ENCODE measurements at regions not wholly inside any gene's neighbourhood (a gene's known extent, or its start where the extent isn't known, plus 50 kb on each side); places are given as distances from the start of the nearest gene placed in this dataset.
"Not testable (repeated sequence)": the region's sequence is repeated elsewhere in the genome, so short reads cannot be mapped to it uniquely, and the experiment has no call there.

DNA sequence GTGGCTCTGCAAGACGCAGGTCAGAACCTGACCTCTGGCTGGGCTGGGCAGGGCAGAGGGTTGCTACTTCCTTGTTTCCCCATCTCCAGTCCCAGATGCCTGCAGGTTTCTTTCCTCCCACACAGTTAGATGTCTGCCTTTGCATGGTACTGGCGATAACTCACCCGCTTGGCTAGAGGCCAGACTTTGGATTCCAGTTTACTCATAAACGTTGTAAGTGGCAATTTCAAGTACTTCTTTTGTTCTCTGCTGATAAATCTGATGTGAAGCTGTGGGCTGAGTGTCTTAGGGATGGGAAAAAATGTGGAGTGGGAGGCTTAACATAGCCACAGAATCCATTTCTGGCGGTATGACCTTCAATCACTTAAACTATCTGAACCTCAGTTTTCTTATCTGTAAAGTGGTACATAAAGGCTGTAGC lies 194.2 kb downstream of the EBLN2 start:
- no peaks in the 10 kb centered on the region for H3K4me1 Mint-ChIP-seq

DNA sequence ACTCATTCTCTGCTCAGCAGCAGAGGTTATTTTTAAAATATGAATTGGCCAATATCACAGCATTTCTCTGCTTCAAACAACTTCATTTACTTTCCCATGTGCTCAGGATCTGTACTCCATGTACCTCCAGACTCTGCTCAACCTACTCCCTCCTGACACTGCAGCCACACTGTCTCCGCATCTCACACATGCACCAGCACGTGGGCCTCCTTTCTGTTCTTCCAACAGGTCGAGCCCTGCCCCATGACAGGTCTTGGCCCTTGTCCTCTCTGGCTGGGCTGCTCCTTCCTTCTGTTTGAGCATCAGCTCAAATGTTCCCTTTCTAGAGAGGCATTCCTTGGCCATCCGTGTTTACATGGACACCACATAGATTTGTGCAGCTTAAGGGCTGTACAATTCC lies 195.7 kb downstream of the EBLN2 start:
- H3K27ac ChIP-seq (ENCODE audit: low read depth, low read length) = no peak overlapping the region
- H3K27me3 ChIP-seq (ENCODE audit: control insufficient read depth in 2 of 2, insufficient read depth in 2 of 2, low read length in 2 of 2) = no peaks in the 10 kb centered on the region
- H3K4me1 Mint-ChIP-seq = no peaks in the 10 kb centered on the region
- ChIA-PET CTCF (no interaction called here), POLR2A (no interaction called here)
- H3K36me3 ChIP-seq (ENCODE audit: control insufficient read depth in 2 of 3, insufficient read depth in 3 of 3, low read length in 3 of 3) = no peaks in the 10 kb centered on the region
- no peak overlapping the region for H3K4me3 Mint-ChIP-seq
- DNase-seq (no peak), ATAC-seq (no peak)
- H3K4me3 ChIP-seq (ENCODE audit: low read length) = no peak overlapping the region
- H3K9me3 Mint-ChIP-seq = peaks cover 0 to 8% (median 0%) of the 10 kb centered on the region in 11 donors
- H3K9me3 ChIP-seq (ENCODE audit: control insufficient read depth in 2 of 3, low read length in 3 of 3) = no peaks in the 10 kb centered on the region
- peaks cover 4 to 47% (median 28%) of the 10 kb centered on the region in 5 donors for H3K27me3 Mint-ChIP-seq
- no peaks in the 10 kb centered on the region for H3K36me3 Mint-ChIP-seq
- H3K4me1 ChIP-seq (ENCODE audit: control insufficient read depth in 2 of 2, insufficient read depth in 2 of 2, low read length in 2 of 2) = no peaks in the 10 kb centered on the region
- intact Hi-C loops (cut with micrococcal nuclease) = no loop called here
- no peak overlapping the region for H3K27ac Mint-ChIP-seq

More for the DNA sequence above, 194.2 kb downstream of the EBLN2 start:
- ChIA-PET POLR2A (no interaction called here), CTCF (interaction anchor here (0.9 kb wide), 1 partner anchor 21 kb away, joined by 3 read pairs; no protein-coding TSS in a partner anchor)
- intact Hi-C loops (cut with micrococcal nuclease) = no loop called here
- DNase-seq (no peak), ATAC-seq (no peak)
- no peak overlapping the region for H3K4me3 ChIP-seq (ENCODE audit: low read length)
- H3K27ac Mint-ChIP-seq = no peak overlapping the region
- no peaks in the 10 kb centered on the region for H3K4me1 ChIP-seq (ENCODE audit: control insufficient read depth in 2 of 2, insufficient read depth in 2 of 2, low read length in 2 of 2)
- H3K27me3 ChIP-seq (ENCODE audit: control insufficient read depth in 2 of 2, insufficient read depth in 2 of 2, low read length in 2 of 2) = no peaks in the 10 kb centered on the region
- H3K9me3 Mint-ChIP-seq = peaks cover 0 to 6% (median 0%) of the 10 kb centered on the region in 11 donors
- H3K36me3 ChIP-seq (ENCODE audit: control insufficient read depth in 2 of 3, insufficient read depth in 3 of 3, low read length in 3 of 3) = no peaks in the 10 kb centered on the region
- peaks cover 4 to 39% (median 26%) of the 10 kb centered on the region in 5 donors for H3K27me3 Mint-ChIP-seq
- H3K4me3 Mint-ChIP-seq = no peak overlapping the region
- no peaks in the 10 kb centered on the region for H3K9me3 ChIP-seq (ENCODE audit: control insufficient read depth in 2 of 3, low read length in 3 of 3)
- no peaks in the 10 kb centered on the region for H3K36me3 Mint-ChIP-seq
- H3K27ac ChIP-seq (ENCODE audit: low read depth, low read length) = no peak overlapping the region

DNA sequence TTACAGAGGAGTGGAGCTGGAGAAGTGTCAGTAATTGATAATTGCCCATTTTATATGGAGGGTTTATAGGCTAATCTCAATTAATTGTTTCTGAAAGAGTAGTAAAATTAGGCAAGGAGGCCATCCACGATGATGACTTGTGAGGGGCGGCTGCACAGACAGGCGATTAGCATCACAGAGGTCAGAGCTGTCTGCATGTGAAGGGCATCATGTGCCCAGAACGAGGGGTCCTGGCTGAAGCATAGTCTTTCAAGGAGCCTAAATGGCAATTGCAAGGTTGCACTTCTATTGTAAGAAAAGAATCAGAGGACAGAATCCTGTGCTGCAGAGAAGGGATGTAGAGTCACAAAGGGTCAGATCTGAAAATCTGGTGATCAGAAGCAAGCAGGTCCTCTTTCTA lies 196.6 kb downstream of the EBLN2 start:
- ChIA-PET POLR2A (no interaction called here), CTCF (no interaction called here)
- ATAC-seq (no peak), DNase-seq (no peak)
- H3K4me1 ChIP-seq (ENCODE audit: control insufficient read depth in 2 of 2, insufficient read depth in 2 of 2, low read length in 2 of 2) = no peaks in the 10 kb centered on the region
- Mint-ChIP-seq H3K27me3 (peaks cover 2 to 45% (median 29%) of the 10 kb centered on the region in 5 donors), H3K27ac (no peak overlapping the region), H3K4me1 (no peaks in the 10 kb centered on the region), H3K36me3 (no peaks in the 10 kb centered on the region), H3K9me3 (peaks cover 0 to 8% (median 0%) of the 10 kb centered on the region in 11 donors), H3K4me3 (no peak overlapping the region)
- no peaks in the 10 kb centered on the region for H3K36me3 ChIP-seq (ENCODE audit: control insufficient read depth in 2 of 3, insufficient read depth in 3 of 3, low read length in 3 of 3)
- H3K27me3 ChIP-seq (ENCODE audit: control insufficient read depth in 2 of 2, insufficient read depth in 2 of 2, low read length in 2 of 2) = no peaks in the 10 kb centered on the region
- H3K4me3 ChIP-seq (ENCODE audit: low read length) = no peak overlapping the region
- H3K9me3 ChIP-seq (ENCODE audit: control insufficient read depth in 2 of 3, low read length in 3 of 3) = no peaks in the 10 kb centered on the region
- intact Hi-C loops (cut with micrococcal nuclease) = no loop called here
- no peak overlapping the region for H3K27ac ChIP-seq (ENCODE audit: low read depth, low read length)

DNA sequence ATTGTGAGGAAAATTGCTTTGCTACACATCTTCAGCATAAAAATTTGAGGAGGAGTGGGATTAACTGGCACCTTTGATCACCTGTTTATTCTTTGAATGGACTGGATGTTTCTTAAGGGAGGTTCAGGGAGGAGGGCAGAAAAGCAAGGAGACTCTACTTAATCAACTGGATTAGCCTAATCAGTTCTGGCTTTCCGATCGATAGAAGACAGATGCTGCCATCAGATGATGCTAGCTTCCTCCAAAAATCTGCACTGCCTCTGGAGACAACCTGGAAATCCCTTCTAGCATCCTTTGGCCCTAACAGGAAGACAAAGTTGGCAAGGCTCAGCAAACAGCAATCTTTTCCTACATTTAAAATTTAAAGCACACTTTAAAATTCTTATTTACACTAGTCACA lies 197.8 kb downstream of the EBLN2 start:
- peaks cover 2 to 33% (median 24%) of the 10 kb centered on the region in 5 donors for H3K27me3 Mint-ChIP-seq
- Histone ChIP-seq H3K9me3 (ENCODE audit: control insufficient read depth in 2 of 3, low read length in 3 of 3) (no peaks in the 10 kb centered on the region), H3K4me1 (ENCODE audit: control insufficient read depth in 2 of 2, insufficient read depth in 2 of 2, low read length in 2 of 2) (no peaks in the 10 kb centered on the region), H3K36me3 (ENCODE audit: control insufficient read depth in 2 of 3, insufficient read depth in 3 of 3, low read length in 3 of 3) (no peaks in the 10 kb centered on the region), H3K4me3 (ENCODE audit: low read length) (no peak overlapping the region), H3K27ac (ENCODE audit: low read depth, low read length) (no peak overlapping the region), H3K27me3 (ENCODE audit: control insufficient read depth in 2 of 2, insufficient read depth in 2 of 2, low read length in 2 of 2) (no peaks in the 10 kb centered on the region)
- no peak overlapping the region for H3K4me3 Mint-ChIP-seq
- H3K9me3 Mint-ChIP-seq = peaks cover 0 to 9% (median 0%) of the 10 kb centered on the region in 11 donors
- ChIA-PET POLR2A (no interaction called here), CTCF (no interaction called here)
- no peaks in the 10 kb centered on the region for H3K4me1 Mint-ChIP-seq
- no peak for DNase-seq
- no peak overlapping the region for H3K27ac Mint-ChIP-seq
- no peaks in the 10 kb centered on the region for H3K36me3 Mint-ChIP-seq
- no peak for ATAC-seq
- intact Hi-C loops (cut with micrococcal nuclease) = no loop called here

DNA sequence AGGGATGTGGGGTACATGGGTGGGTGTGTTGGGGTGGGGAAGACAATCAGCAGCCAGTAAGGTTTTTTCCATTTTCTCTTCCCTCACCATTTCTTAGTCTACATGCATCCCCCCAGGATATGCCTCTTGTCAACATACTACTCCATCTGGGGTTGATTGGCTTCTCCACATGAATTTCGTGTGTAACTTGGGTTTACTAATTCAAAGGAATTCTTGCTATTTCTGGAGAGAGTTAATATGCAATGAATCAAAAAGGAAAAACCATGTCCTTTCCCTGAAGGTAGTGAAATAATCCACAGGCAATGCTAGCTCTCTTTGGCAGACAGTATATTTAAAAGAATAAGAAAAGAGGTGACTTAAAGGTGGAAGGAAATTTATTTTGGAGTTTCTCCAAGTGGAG lies 198.4 kb downstream of the EBLN2 start:
- CTCF ChIA-PET = no interaction called here
- Mint-ChIP-seq H3K27me3 (peaks cover 2 to 32% (median 24%) of the 10 kb centered on the region in 5 donors), H3K4me1 (no peaks in the 10 kb centered on the region), H3K27ac (no peak overlapping the region), H3K4me3 (no peak overlapping the region), H3K9me3 (peaks cover 0 to 10% (median 0%) of the 10 kb centered on the region in 11 donors), H3K36me3 (no peaks in the 10 kb centered on the region)
- H3K4me3 ChIP-seq (ENCODE audit: low read length) = no peak overlapping the region
- H3K9me3 ChIP-seq (ENCODE audit: control insufficient read depth in 2 of 3, low read length in 3 of 3) = no peaks in the 10 kb centered on the region
- H3K27me3 ChIP-seq (ENCODE audit: control insufficient read depth in 2 of 2, insufficient read depth in 2 of 2, low read length in 2 of 2) = no peaks in the 10 kb centered on the region
- DNase-seq (no peak), ATAC-seq (no peak)
- H3K36me3 ChIP-seq (ENCODE audit: control insufficient read depth in 2 of 3, insufficient read depth in 3 of 3, low read length in 3 of 3) = no peaks in the 10 kb centered on the region
- no peak overlapping the region for H3K27ac ChIP-seq (ENCODE audit: low read depth, low read length)
- H3K4me1 ChIP-seq (ENCODE audit: control insufficient read depth in 2 of 2, insufficient read depth in 2 of 2, low read length in 2 of 2) = no peaks in the 10 kb centered on the region
- intact Hi-C loops (cut with micrococcal nuclease) = no loop called here
- POLR2A ChIA-PET = no interaction called here

DNA sequence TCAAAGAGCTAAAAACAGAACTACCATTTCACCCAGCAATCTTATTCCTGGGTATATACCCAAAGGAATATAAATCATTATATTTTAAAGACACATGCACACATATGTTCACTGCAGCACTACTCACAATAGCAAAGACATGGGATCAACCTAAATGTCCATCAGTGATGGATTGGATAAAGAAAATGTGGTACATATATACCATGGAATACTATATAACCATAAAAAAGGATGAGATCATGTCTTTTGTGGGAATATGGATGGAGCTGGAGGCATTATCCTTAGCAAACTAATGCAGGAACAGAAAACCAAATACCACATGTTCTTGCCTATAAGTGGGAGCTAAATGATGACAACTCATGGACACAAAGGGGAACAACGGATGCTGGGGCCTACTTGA lies 205.1 kb downstream of the EBLN2 start:
- H3K36me3 ChIP-seq (ENCODE audit: control insufficient read depth in 2 of 3, insufficient read depth in 3 of 3, low read length in 3 of 3); H3K27ac ChIP-seq (ENCODE audit: low read depth, low read length); CTCF ChIA-PET; intact Hi-C loops (cut with micrococcal nuclease); H3K27ac Mint-ChIP-seq; H3K27me3 ChIP-seq (ENCODE audit: control insufficient read depth in 2 of 2, insufficient read depth in 2 of 2, low read length in 2 of 2); H3K9me3 ChIP-seq (ENCODE audit: control insufficient read depth in 2 of 3, low read length in 3 of 3); H3K4me1 ChIP-seq (ENCODE audit: control insufficient read depth in 2 of 2, insufficient read depth in 2 of 2, low read length in 2 of 2); H3K4me3 ChIP-seq (ENCODE audit: low read length); DNase-seq; H3K36me3 Mint-ChIP-seq; ATAC-seq; H3K27me3 Mint-ChIP-seq; POLR2A ChIA-PET; H3K4me3 Mint-ChIP-seq; H3K4me1 Mint-ChIP-seq: not testable (repeated sequence)
- H3K9me3 Mint-ChIP-seq = peaks cover 0 to 15% (median 1%) of the 10 kb centered on the region in 11 donors

DNA sequence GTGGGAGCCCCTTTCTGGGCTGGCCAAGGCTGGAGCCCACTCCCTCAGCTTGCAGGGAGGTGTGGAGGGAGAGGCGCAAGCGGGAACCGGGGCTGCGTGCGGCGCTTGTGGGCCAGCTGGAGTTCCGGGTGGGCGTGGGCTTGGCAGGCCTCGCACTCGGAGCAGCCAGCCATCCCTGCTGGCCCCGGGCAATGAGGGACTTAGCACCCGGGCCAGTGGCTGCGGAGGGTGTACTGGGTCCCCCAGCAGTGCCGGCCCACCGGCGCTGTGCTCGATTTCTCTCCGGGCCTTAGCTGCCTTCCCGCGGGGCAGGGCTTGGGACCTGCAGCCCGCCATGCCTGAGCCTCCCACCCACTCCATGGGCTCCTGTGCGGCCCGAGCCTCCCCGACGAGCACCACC lies 207.7 kb downstream of the EBLN2 start:
- POLR2A ChIA-PET = not testable (repeated sequence)

More for the DNA sequence above, 207.7 kb downstream of the EBLN2 start:
- ATAC-seq; H3K4me1 ChIP-seq (ENCODE audit: control insufficient read depth in 2 of 2, insufficient read depth in 2 of 2, low read length in 2 of 2); H3K27me3 Mint-ChIP-seq; H3K36me3 ChIP-seq (ENCODE audit: control insufficient read depth in 2 of 3, insufficient read depth in 3 of 3, low read length in 3 of 3); H3K27ac Mint-ChIP-seq; H3K27me3 ChIP-seq (ENCODE audit: control insufficient read depth in 2 of 2, insufficient read depth in 2 of 2, low read length in 2 of 2); CTCF ChIA-PET; H3K4me3 Mint-ChIP-seq; H3K4me1 Mint-ChIP-seq; H3K4me3 ChIP-seq (ENCODE audit: low read length); H3K27ac ChIP-seq (ENCODE audit: low read depth, low read length); intact Hi-C loops (cut with micrococcal nuclease); H3K9me3 ChIP-seq (ENCODE audit: control insufficient read depth in 2 of 3, low read length in 3 of 3); H3K36me3 Mint-ChIP-seq; DNase-seq: not testable (repeated sequence)
- peaks cover 0 to 15% (median 1%) of the 10 kb centered on the region in 11 donors for H3K9me3 Mint-ChIP-seq

Data from naive thymus-derived CD4-positive, alpha-beta T cell (primary cell).